Hematopoietic multipotent progenitor cell treated with erythropoietin and hydrocortisone succinate and interleukin-3 and kit ligand, for 8 days (in vitro differentiated cells): ENCODE measurements at regions not wholly inside any gene's neighbourhood (a gene's known extent, or its start where the extent isn't known, plus 50 kb on each side); places are given as distances from the start of the nearest gene placed in this dataset.

Experiments
- DNase-seq: peaks from one replicate; pipeline ENCODE4 v3.0.0-alpha.2; 2015

- no peak for DNase-seq
Observed at GRCh38 chr6:23855497-23856116, 270.4 kb upstream of the NRSN1 start.

- no peak for DNase-seq
Observed at GRCh38 chr6:23870496-23870895, 255.5 kb upstream of the NRSN1 start.

GRCh38 chr6:23873161-23873560 lies 252.9 kb upstream of the NRSN1 start:
- DNase-seq = no peak

- no peak for DNase-seq
Observed at GRCh38 chr6:23875006-23875405, 251.0 kb upstream of the NRSN1 start.

GRCh38 chr6:23879816-23880215 lies 246.2 kb upstream of the NRSN1 start:
- no peak for DNase-seq

- DNase-seq = no peak
Observed at GRCh38 chr6:23890543-23891227, 235.3 kb upstream of the NRSN1 start.

- no peak for DNase-seq
Observed at GRCh38 chr6:23905133-23905815, 220.7 kb upstream of the NRSN1 start.

- DNase-seq = no peak
Observed at GRCh38 chr6:23910420-23910819, 215.6 kb upstream of the NRSN1 start.

- DNase-seq = no peak
Observed at GRCh38 chr6:23927935-23928334, 198.1 kb upstream of the NRSN1 start.

- no peak for DNase-seq
Observed at GRCh38 chr6:23929201-23929600, 196.8 kb upstream of the NRSN1 start.

GRCh38 chr6:23940466-23940865 lies 185.5 kb upstream of the NRSN1 start:
- DNase-seq = no peak

- DNase-seq = no peak
Observed at GRCh38 chr6:23951691-23952090, 174.3 kb upstream of the NRSN1 start.

- DNase-seq = no peak
Observed at GRCh38 chr6:23952245-23952644, 173.8 kb upstream of the NRSN1 start.

GRCh38 chr6:23953976-23954375 lies 172.0 kb upstream of the NRSN1 start:
- no peak for DNase-seq

- no peak for DNase-seq
Observed at GRCh38 chr6:23957017-23957416, 169.0 kb upstream of the NRSN1 start.

GRCh38 chr6:23964865-23965264 lies 161.2 kb upstream of the NRSN1 start:
- DNase-seq = no peak

GRCh38 chr6:23969344-23969743 lies 156.7 kb upstream of the NRSN1 start:
- DNase-seq = no peak

- DNase-seq = no peak
Observed at GRCh38 chr6:23977706-23978105, 148.3 kb upstream of the NRSN1 start.

- no peak for DNase-seq
Observed at GRCh38 chr6:23980965-23981364, 145.1 kb upstream of the NRSN1 start.

GRCh38 chr6:23981923-23982322 lies 144.1 kb upstream of the NRSN1 start:
- no peak for DNase-seq

GRCh38 chr6:23983735-23984134 lies 142.3 kb upstream of the NRSN1 start:
- no peak for DNase-seq

- DNase-seq = no peak
Observed at GRCh38 chr6:23985015-23985414, 141.0 kb upstream of the NRSN1 start.

GRCh38 chr6:23989885-23990533 lies 136.0 kb upstream of the NRSN1 start:
- no peak for DNase-seq

GRCh38 chr6:23994013-23994412 lies 132.0 kb upstream of the NRSN1 start:
- no peak for DNase-seq
